Mesothelial cell of epicardium (in vitro differentiated cells): ENCODE measurements at regions not wholly inside any gene's neighbourhood (a gene's known extent, or its start where the extent isn't known, plus 50 kb on each side); places are given as distances from the start of the nearest gene placed in this dataset.

Experiments
- DNase-seq, 2 experiments: peaks; one replicate each; pipeline ENCODE4 v3.0.0; 2021; ENCODE audit warnings: low spot score in 2 of 2; ENCODE audit not compliant: unreplicated experiment in 2 of 2
- H3K27ac Mint-ChIP-seq: 2 replicates; pipeline ENCODE4 v1.8.0; 2021; ENCODE audit warnings: mixed read lengths
- H3K27me3 Mint-ChIP-seq: 2 replicates; pipeline ENCODE4 v1.8.0; 2021; ENCODE audit warnings: low read depth, mixed read lengths
- H3K36me3 Mint-ChIP-seq: 2 replicates; pipeline ENCODE4 v1.8.0; 2021; ENCODE audit warnings: mixed read lengths
- H3K4me1 Mint-ChIP-seq: 2 replicates; pipeline ENCODE4 v1.8.0; 2021; ENCODE audit warnings: mixed read lengths
- H3K4me3 Mint-ChIP-seq: 2 replicates; pipeline ENCODE4 v1.8.0; 2021; ENCODE audit warnings: mild to moderate bottlenecking, moderate library complexity, mixed read lengths
- H3K9me3 Mint-ChIP-seq: 2 replicates; pipeline ENCODE4 v1.8.0; 2021; ENCODE audit warnings: mixed read lengths
- TF ChIP-seq, protein P1 (sequence below): fragments of 200-600 bp; sonication (generic); IDR thresholded peaks from one replicate; pipeline ENCODE4 v1.5.0; 2021; ENCODE audit warnings: antibody characterized with exemption; ENCODE audit not compliant: unreplicated experiment

GRCh38 chr11:79960461-79960860 is 519.6 kb upstream of the TENM4 start:
- no peaks in the 10 kb centered on the region for H3K4me1 Mint-ChIP-seq
- peaks cover 5% of the 10 kb centered on the region for H3K36me3 Mint-ChIP-seq
- H3K9me3 Mint-ChIP-seq: peaks cover 24% of the 10 kb centered on the region
- H3K27me3 Mint-ChIP-seq: peaks cover 9% of the 10 kb centered on the region
- TF ChIP-seq, protein P1, sequence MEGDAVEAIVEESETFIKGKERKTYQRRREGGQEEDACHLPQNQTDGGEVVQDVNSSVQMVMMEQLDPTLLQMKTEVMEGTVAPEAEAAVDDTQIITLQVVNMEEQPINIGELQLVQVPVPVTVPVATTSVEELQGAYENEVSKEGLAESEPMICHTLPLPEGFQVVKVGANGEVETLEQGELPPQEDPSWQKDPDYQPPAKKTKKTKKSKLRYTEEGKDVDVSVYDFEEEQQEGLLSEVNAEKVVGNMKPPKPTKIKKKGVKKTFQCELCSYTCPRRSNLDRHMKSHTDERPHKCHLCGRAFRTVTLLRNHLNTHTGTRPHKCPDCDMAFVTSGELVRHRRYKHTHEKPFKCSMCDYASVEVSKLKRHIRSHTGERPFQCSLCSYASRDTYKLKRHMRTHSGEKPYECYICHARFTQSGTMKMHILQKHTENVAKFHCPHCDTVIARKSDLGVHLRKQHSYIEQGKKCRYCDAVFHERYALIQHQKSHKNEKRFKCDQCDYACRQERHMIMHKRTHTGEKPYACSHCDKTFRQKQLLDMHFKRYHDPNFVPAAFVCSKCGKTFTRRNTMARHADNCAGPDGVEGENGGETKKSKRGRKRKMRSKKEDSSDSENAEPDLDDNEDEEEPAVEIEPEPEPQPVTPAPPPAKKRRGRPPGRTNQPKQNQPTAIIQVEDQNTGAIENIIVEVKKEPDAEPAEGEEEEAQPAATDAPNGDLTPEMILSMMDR: no peak
- no peak overlapping the region for H3K27ac Mint-ChIP-seq
- no peak for DNase-seq
- no peak overlapping the region for H3K4me3 Mint-ChIP-seq

GRCh38 chr11:79959318-79959717 is 518.5 kb upstream of the TENM4 start:
- Mint-ChIP-seq H3K4me3 (no peak overlapping the region), H3K4me1 (no peaks in the 10 kb centered on the region), H3K27me3 (peaks cover 9% of the 10 kb centered on the region), H3K9me3 (peaks cover 24% of the 10 kb centered on the region), H3K36me3 (peaks cover 5% of the 10 kb centered on the region), H3K27ac (no peak overlapping the region)
- TF ChIP-seq, protein P1: no peak
- DNase-seq: no peak

DNA sequence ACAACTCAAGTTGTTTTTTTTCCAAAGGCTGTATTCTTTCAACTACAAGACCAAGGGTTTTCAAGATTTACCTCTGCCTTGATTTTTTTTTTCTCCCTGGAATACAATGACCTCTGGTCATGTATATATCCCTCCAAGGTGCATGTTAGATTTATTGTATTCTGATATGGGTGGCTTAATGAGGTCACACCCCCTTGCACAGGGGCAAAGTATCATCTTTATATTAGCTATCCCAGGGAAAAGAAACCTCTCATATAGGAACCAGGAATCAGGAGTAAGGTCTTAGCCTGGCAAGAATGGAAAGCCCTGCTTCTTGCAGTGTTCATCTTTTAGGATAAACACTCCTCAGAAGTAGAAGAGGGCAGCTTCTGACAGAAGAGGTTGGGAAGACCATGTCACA is 516.9 kb upstream of the TENM4 start:
- H3K27ac Mint-ChIP-seq: no peak overlapping the region
- H3K36me3 Mint-ChIP-seq: peaks cover 5% of the 10 kb centered on the region
- no peak overlapping the region for H3K4me3 Mint-ChIP-seq
- H3K9me3 Mint-ChIP-seq: peaks cover 24% of the 10 kb centered on the region
- peaks cover 8% of the 10 kb centered on the region for H3K27me3 Mint-ChIP-seq
- H3K4me1 Mint-ChIP-seq: no peaks in the 10 kb centered on the region
- TF ChIP-seq, protein P1: no peak
- DNase-seq: no peak

GRCh38 chr11:79956061-79956460 is 515.2 kb upstream of the TENM4 start:
- no peak overlapping the region for H3K4me3 Mint-ChIP-seq
- DNase-seq: no peak

GRCh38 chr11:79953629-79954028 is 512.8 kb upstream of the TENM4 start:
- TF ChIP-seq, protein P1: no peak
- Mint-ChIP-seq H3K9me3 (peaks cover 9% of the 10 kb centered on the region), H3K36me3 (peaks cover 1% of the 10 kb centered on the region), H3K4me1 (no peaks in the 10 kb centered on the region), H3K4me3 (no peak overlapping the region), H3K27me3 (peaks cover 38% of the 10 kb centered on the region), H3K27ac (no peak overlapping the region)
- no peak for DNase-seq

More at GRCh38 chr11:79956061-79956460, 515.2 kb upstream of the TENM4 start:
- TF ChIP-seq, protein P1: no peak
- Mint-ChIP-seq H3K9me3 (peaks cover 24% of the 10 kb centered on the region), H3K27me3 (peaks cover 17% of the 10 kb centered on the region), H3K36me3 (peaks cover 5% of the 10 kb centered on the region), H3K4me1 (no peaks in the 10 kb centered on the region), H3K27ac (no peak overlapping the region)

DNA sequence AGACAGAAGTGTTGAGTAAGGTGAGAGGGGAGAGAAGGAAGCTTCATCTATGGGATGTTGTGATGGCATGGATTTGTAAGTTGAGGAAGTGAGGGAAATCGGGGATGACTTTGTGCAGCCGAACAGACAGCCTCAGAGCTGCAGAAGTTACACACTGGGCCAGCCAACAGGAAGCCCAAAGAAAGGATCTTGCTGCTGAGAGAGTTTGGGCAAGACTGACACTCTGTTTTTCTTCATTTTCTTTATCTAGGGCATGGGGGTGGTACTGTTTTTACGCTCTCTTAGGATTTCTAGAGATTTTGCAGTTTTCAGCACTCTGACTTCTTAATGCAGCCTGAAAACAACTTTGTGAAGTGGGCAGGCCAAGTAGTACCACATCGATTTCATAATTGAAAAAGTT is 509.9 kb upstream of the TENM4 start:
- H3K9me3 Mint-ChIP-seq: no peaks in the 10 kb centered on the region
- H3K27ac Mint-ChIP-seq: no peak overlapping the region
- H3K36me3 Mint-ChIP-seq: no peaks in the 10 kb centered on the region
- no peaks in the 10 kb centered on the region for H3K4me1 Mint-ChIP-seq
- DNase-seq: no peak
- peaks cover 56% of the 10 kb centered on the region for H3K27me3 Mint-ChIP-seq
- no peak overlapping the region for H3K4me3 Mint-ChIP-seq
- TF ChIP-seq, protein P1: no peak
